Loucy (cell line): ENCODE measurements at regions not wholly inside any gene's neighbourhood (a gene's known extent, or its start where the extent isn't known, plus 50 kb on each side); places are given as distances from the start of the nearest gene placed in this dataset.

Experiments used
- H2AFZ ChIP-seq: fragments of 200-600 bp; sonication (generic); 2 replicates; pipeline ENCODE4 v1.6.0; 2016; ENCODE audit warnings: antibody characterized with exemption, mild to moderate bottlenecking, low read length, moderate library complexity
- H3F3A ChIP-seq: fragments of 200-600 bp; 2 replicates; pipeline ENCODE4 v1.6.0; 2016; ENCODE audit warnings: antibody characterized with exemption, low read depth, mild to moderate bottlenecking
- H3K27me3 ChIP-seq: fragments of 200-600 bp; sonication (generic); 2 replicates; pipeline ENCODE4 v1.6.1; 2014; ENCODE audit warnings: low read length, mild to moderate bottlenecking; ENCODE audit not compliant: insufficient read depth, poor library complexity, severe bottlenecking
- H3K36me3 ChIP-seq: fragments of 200-600 bp; sonication (generic); 2 replicates; pipeline ENCODE4 v1.6.1; 2016; ENCODE audit warnings: low read length; ENCODE audit not compliant: insufficient read depth
- H3K4me1 ChIP-seq: fragments of 200-600 bp; sonication (generic); 2 replicates; pipeline ENCODE4 v1.5.1; 2014; ENCODE audit warnings: low read length, mild to moderate bottlenecking; ENCODE audit not compliant: insufficient read depth, poor library complexity, severe bottlenecking
- H3K4me2 ChIP-seq: fragments of 200-600 bp; sonication (generic); 2 replicates; pipeline ENCODE4 v1.6.0; 2014; ENCODE audit warnings: antibody characterized with exemption, low read length, low read depth, mild to moderate bottlenecking; ENCODE audit not compliant: poor library complexity, severe bottlenecking
- H3K4me3 ChIP-seq: fragments of 200-600 bp; sonication (generic); 2 replicates; pipeline ENCODE4 v1.5.1; 2014; ENCODE audit warnings: low read length, mild to moderate bottlenecking, mixed read lengths; ENCODE audit not compliant: poor library complexity, severe bottlenecking
- H3K79me2 ChIP-seq: fragments of 200-600 bp; sonication (generic); 2 replicates; pipeline ENCODE4 v1.6.1; 2014; ENCODE audit warnings: low read length; ENCODE audit not compliant: insufficient read depth
- H3K9ac ChIP-seq: fragments of 200-600 bp; sonication (generic); 2 replicates; pipeline ENCODE4 v1.6.0; 2014; ENCODE audit warnings: mild to moderate bottlenecking, low read depth, low read length, moderate library complexity; ENCODE audit not compliant: poor library complexity, severe bottlenecking
- H3K9me2 ChIP-seq: fragments of 200-600 bp; sonication (generic); replicated peaks from 2 replicates; pipeline ENCODE4 v1.6.1; 2016; ENCODE audit warnings: low read depth, low read length, mixed read lengths
- H3K9me3 ChIP-seq: fragments of 200-600 bp; sonication (generic); 2 replicates; pipeline ENCODE4 v1.6.1; 2014; ENCODE audit warnings: mild to moderate bottlenecking, antibody characterized with exemption, low read length, low read depth; ENCODE audit not compliant: insufficient read depth
- H4K20me1 ChIP-seq: fragments of 200-600 bp; sonication (generic); 2 replicates; pipeline ENCODE4 v1.6.0; 2014; ENCODE audit warnings: antibody characterized with exemption, low read length, mild to moderate bottlenecking; ENCODE audit not compliant: insufficient read depth, poor library complexity, severe bottlenecking
- EZH2phosphoT487 ChIP-seq: fragments of 200-600 bp; IDR thresholded peaks from 2 replicates; pipeline ENCODE4 v1.6.1; 2018; ENCODE audit warnings: antibody characterized with exemption, mild to moderate bottlenecking, moderate library complexity, borderline replicate concordance
- TF ChIP-seq, protein P1 (sequence below): fragments of 200-600 bp; sonication (generic); conservative IDR thresholded peaks from 2 replicates; pipeline ENCODE4 v1.5.1; 2014; ENCODE audit warnings: mild to moderate bottlenecking, antibody characterized with exemption, low read length

DNA sequence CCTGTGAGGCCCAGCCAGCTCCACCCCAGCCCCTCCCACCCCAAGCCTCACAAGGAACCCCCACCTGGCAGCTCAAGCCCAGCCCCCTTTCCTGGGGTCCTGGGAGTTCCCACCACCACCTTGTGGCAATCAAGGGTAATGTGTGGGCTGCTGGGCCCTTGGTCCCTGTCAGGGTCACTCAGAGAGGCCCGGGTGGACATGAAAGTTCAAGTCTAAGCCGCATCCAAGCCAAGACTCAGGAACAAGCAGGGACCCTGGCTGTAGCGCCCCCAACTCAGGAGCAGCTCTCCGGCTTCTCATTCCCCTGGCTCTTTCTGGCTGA lies 106.4 kb upstream of the C14orf180 start:
- H3K9ac ChIP-seq, result no peak overlapping the region
- no peak overlapping the region for H2AFZ ChIP-seq
- H4K20me1 ChIP-seq, result no peaks in the 10 kb centered on the region
- H3K27me3 ChIP-seq, result no peaks in the 10 kb centered on the region
- no peak overlapping the region for H3K4me2 ChIP-seq
- H3K9me2 ChIP-seq, result no peaks in the 10 kb centered on the region
- H3K4me1 ChIP-seq, result no peaks in the 10 kb centered on the region
- no peaks in the 10 kb centered on the region for H3K36me3 ChIP-seq
- H3F3A ChIP-seq, result no peaks in the 10 kb centered on the region
- H3K4me3 ChIP-seq, result no peak overlapping the region
- TF ChIP-seq, protein P1, sequence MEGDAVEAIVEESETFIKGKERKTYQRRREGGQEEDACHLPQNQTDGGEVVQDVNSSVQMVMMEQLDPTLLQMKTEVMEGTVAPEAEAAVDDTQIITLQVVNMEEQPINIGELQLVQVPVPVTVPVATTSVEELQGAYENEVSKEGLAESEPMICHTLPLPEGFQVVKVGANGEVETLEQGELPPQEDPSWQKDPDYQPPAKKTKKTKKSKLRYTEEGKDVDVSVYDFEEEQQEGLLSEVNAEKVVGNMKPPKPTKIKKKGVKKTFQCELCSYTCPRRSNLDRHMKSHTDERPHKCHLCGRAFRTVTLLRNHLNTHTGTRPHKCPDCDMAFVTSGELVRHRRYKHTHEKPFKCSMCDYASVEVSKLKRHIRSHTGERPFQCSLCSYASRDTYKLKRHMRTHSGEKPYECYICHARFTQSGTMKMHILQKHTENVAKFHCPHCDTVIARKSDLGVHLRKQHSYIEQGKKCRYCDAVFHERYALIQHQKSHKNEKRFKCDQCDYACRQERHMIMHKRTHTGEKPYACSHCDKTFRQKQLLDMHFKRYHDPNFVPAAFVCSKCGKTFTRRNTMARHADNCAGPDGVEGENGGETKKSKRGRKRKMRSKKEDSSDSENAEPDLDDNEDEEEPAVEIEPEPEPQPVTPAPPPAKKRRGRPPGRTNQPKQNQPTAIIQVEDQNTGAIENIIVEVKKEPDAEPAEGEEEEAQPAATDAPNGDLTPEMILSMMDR, result no peak
- TF ChIP-seq EZH2phosphoT487, result no peak
- H3K79me2 ChIP-seq, result no peaks in the 10 kb centered on the region
- H3K9me3 ChIP-seq, result no peaks in the 10 kb centered on the region

DNA sequence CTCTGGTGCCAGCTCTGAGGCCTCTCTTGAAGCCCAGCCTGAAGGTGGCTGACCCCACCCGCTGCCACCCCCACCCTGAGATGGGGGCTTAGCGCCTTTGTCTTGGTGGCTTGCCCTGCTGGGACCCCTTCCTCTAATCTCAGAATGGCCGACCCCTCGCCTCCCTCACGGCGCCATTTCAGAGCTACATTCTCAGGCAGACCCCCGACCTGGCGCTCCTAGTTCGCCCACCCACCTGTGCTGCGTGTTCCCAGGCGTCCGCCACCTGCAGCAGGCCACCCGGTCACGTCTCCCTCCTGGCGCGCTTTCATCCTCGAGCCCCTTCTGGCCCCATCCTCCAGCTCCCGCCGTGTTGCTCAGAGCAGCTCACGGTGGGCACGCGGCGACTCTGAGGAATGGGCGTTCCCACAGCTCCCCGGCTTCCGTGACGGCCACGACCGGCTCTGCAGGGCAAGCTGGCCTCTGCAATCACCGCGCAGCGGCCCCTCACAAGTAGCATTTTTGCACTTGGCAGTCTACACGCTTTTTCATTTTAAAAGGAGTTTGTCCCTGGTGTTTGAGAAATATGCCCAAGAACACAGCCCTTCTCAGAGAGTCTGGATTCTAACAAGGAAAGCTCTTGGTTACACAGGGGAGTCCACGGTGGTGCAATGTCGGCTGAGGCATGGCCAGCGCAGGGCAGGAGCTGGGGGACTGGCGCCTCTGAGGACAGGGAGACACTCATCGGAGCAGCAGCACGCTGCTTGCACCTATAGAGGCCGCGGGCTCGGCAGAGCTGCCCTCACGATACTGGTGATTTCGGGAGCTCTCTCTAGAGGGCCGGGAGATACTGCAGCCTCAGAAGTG lies 105.7 kb upstream of the C14orf180 start:
- no peaks in the 10 kb centered on the region for H3K36me3 ChIP-seq
- H3K4me2 ChIP-seq, result no peak overlapping the region
- H3K9ac ChIP-seq, result no peak overlapping the region
- H3K4me1 ChIP-seq, result no peaks in the 10 kb centered on the region
- H3K4me3 ChIP-seq, result no peak overlapping the region
- no peaks in the 10 kb centered on the region for H3F3A ChIP-seq
- H4K20me1 ChIP-seq, result no peaks in the 10 kb centered on the region
- no peaks in the 10 kb centered on the region for H3K9me2 ChIP-seq
- no peaks in the 10 kb centered on the region for H3K27me3 ChIP-seq
- no peak overlapping the region for H2AFZ ChIP-seq
- H3K9me3 ChIP-seq, result no peaks in the 10 kb centered on the region; the same call in 1 of the 2 replicates
- H3K79me2 ChIP-seq, result no peaks in the 10 kb centered on the region
- TF ChIP-seq EZH2phosphoT487, result no peak
- TF ChIP-seq, protein P1, result no peak

DNA sequence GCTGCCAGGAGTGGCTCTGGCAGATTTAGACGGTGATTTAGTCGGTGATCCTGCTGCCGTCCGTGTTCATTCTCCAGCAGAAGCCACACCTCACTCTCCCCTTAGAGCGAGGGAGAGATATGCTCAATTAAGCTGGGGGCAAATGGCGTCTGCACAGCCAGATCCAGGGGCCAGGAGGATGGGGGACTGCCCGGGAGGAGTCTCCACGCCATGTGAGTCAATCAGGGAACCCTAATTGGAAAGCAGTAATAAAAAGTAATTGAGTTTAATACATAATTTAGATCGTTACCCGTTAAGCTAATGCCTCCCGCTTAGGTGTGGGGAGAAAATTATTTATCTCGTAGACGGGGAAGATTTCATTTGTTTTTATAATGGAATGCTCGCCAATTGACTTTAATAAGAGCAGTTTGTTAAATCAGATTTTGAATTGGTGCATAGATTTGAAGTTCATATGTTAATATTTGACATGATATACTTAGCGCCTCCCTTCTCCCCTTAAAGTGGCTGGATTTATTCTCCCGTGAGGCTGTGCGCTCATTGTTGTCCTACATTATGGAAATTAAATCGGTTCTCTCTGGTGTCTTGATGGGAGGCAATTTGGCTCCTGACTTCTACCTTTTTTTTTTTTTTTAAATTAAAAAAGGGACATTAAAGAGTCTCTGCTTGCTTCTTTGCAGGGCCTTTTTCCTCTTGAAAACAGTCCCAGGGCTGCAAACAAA lies 104.9 kb upstream of the C14orf180 start:
- Histone ChIP-seq H3K36me3 (no peaks in the 10 kb centered on the region), H3K4me2 (no peak overlapping the region), H3F3A (no peaks in the 10 kb centered on the region), H4K20me1 (no peaks in the 10 kb centered on the region), H3K4me3 (no peak overlapping the region), H3K9me3 (no peaks in the 10 kb centered on the region; the same call in 1 of the 2 replicates), H3K27me3 (no peaks in the 10 kb centered on the region), H3K79me2 (no peaks in the 10 kb centered on the region), H3K9ac (no peak overlapping the region), H3K4me1 (no peaks in the 10 kb centered on the region), H3K9me2 (no peaks in the 10 kb centered on the region), H2AFZ (no peak overlapping the region)
- TF ChIP-seq EZH2phosphoT487, result no peak
- TF ChIP-seq, protein P1, result no peak
